ENCODE measurements at regions not wholly inside any gene's neighbourhood (a gene's known extent, or its start where the extent isn't known, plus 50 kb on each side); places are given as distances from the start of the nearest gene placed in this dataset.

- no peak for TF ChIP-seq CTCF (conservative IDR thresholded peaks at IDR 0.05)
- no peaks in the 10 kb centered on the region for H3K9me3 Mint-ChIP-seq
- DNase-seq (ENCODE audit: low read depth, low spot score): no peak
Measured at GRCh38 chr3:74057169-74057568, 432.4 kb upstream of the PDZRN3 start.

GRCh38 chr3:74055061-74055460, 430.3 kb upstream of the PDZRN3 start:
- Mint-ChIP-seq H3K4me1 (no peaks in the 10 kb centered on the region), H3K4me3 (no peak overlapping the region), H3K9me3 (peaks cover 2% of the 10 kb centered on the region), H3K36me3 (ENCODE audit: low read depth) (no peaks in the 10 kb centered on the region), H3K27ac (ENCODE audit: unreplicated experiment) (no peak overlapping the region), H3K27me3 (ENCODE audit: low read depth) (no peaks in the 10 kb centered on the region)
- TF ChIP-seq CTCF (conservative IDR thresholded peaks at IDR 0.05): no peak
- no peak for DNase-seq (ENCODE audit: low read depth, low spot score)

More at GRCh38 chr3:74057169-74057568, 432.4 kb upstream of the PDZRN3 start:
- Mint-ChIP-seq H3K4me1 (no peaks in the 10 kb centered on the region), H3K27me3 (ENCODE audit: low read depth) (no peaks in the 10 kb centered on the region), H3K36me3 (ENCODE audit: low read depth) (no peaks in the 10 kb centered on the region), H3K27ac (ENCODE audit: unreplicated experiment) (no peak overlapping the region), H3K4me3 (no peak overlapping the region)

GRCh38 chr3:74054566-74054965, 429.8 kb upstream of the PDZRN3 start:
- Mint-ChIP-seq H3K36me3 (ENCODE audit: low read depth) (no peaks in the 10 kb centered on the region), H3K9me3 (peaks cover 2% of the 10 kb centered on the region), H3K27me3 (ENCODE audit: low read depth) (no peaks in the 10 kb centered on the region), H3K4me1 (no peaks in the 10 kb centered on the region), H3K4me3 (no peak overlapping the region), H3K27ac (ENCODE audit: unreplicated experiment) (no peak overlapping the region)
- no peak for TF ChIP-seq CTCF (conservative IDR thresholded peaks at IDR 0.05)
- DNase-seq (ENCODE audit: low read depth, low spot score): no peak

- H3K4me1 Mint-ChIP-seq: no peaks in the 10 kb centered on the region
- no peak overlapping the region for H3K27ac Mint-ChIP-seq (ENCODE audit: unreplicated experiment)
- TF ChIP-seq CTCF (conservative IDR thresholded peaks at IDR 0.05): no peak
- DNase-seq (ENCODE audit: low read depth, low spot score): no peak
- no peaks in the 10 kb centered on the region for H3K36me3 Mint-ChIP-seq (ENCODE audit: low read depth)
- H3K9me3 Mint-ChIP-seq: peaks cover 2% of the 10 kb centered on the region
- no peaks in the 10 kb centered on the region for H3K27me3 Mint-ChIP-seq (ENCODE audit: low read depth)
- H3K4me3 Mint-ChIP-seq: no peak overlapping the region
Measured at GRCh38 chr3:74053970-74054516, 429.3 kb upstream of the PDZRN3 start.

- Mint-ChIP-seq H3K27ac (ENCODE audit: unreplicated experiment) (no peak overlapping the region), H3K27me3 (ENCODE audit: low read depth) (no peaks in the 10 kb centered on the region), H3K9me3 (peaks cover 2% of the 10 kb centered on the region), H3K4me1 (no peaks in the 10 kb centered on the region), H3K4me3 (no peak overlapping the region), H3K36me3 (ENCODE audit: low read depth) (no peaks in the 10 kb centered on the region)
- no peak for DNase-seq (ENCODE audit: low read depth, low spot score)
- TF ChIP-seq CTCF (conservative IDR thresholded peaks at IDR 0.05): no peak
Measured at GRCh38 chr3:74049444-74049843, 424.7 kb upstream of the PDZRN3 start.
